BJ (cell line): ENCODE measurements at regions not wholly inside any gene's neighbourhood (a gene's known extent, or its start where the extent isn't known, plus 50 kb on each side); places are given as distances from the start of the nearest gene placed in this dataset.
"Not testable (repeated sequence)": the region's sequence is repeated elsewhere in the genome, so short reads cannot be mapped to it uniquely, and the experiment has no call there.

Experiments used
- CTCF ChIA-PET: fragments of 350-600 bp; formaldehyde crosslinking; extraction: SDS; loops from one replicate; lab custom pipeline; 2021; ENCODE audit warnings: antibody characterized with exemption, inconsistent platforms; lab: Yijun Ruan, JAX
- POLR2A ChIA-PET: fragments of 300-600 bp; sonication (Branson Sonifier 250); formaldehyde crosslinking; extraction: SDS; loops from one replicate; lab custom pipeline; 2021; ENCODE audit warnings: antibody characterized with exemption; lab: Charles Lee
- DNase-seq: peaks from one replicate; pipeline ENCODE4 v3.0.0-alpha.2; 2011; ENCODE audit warnings: low read depth
- H3K27me3 ChIP-seq: 2 replicates; pipeline ENCODE4 v1.6.0; 2011; ENCODE audit warnings: low read length; ENCODE audit not compliant: control insufficient read depth, insufficient read depth
- H3K36me3 ChIP-seq: 2 replicates; pipeline ENCODE4 v1.5.1; 2011; ENCODE audit warnings: low read length; ENCODE audit not compliant: control insufficient read depth, insufficient read depth
- H3K4me3 ChIP-seq: 2 replicates; pipeline ENCODE4 v1.5.1; 2011; ENCODE audit warnings: low read depth, mild to moderate bottlenecking, control low read depth, low read length
- TF ChIP-seq, protein P1 (sequence below): IDR thresholded peaks from 2 replicates; pipeline ENCODE4 v1.5.1; 2011; ENCODE audit warnings: low read depth, mild to moderate bottlenecking, control low read depth, inconsistent platforms, low read length, moderate library complexity; ENCODE audit not compliant: insufficient read depth

DNA sequence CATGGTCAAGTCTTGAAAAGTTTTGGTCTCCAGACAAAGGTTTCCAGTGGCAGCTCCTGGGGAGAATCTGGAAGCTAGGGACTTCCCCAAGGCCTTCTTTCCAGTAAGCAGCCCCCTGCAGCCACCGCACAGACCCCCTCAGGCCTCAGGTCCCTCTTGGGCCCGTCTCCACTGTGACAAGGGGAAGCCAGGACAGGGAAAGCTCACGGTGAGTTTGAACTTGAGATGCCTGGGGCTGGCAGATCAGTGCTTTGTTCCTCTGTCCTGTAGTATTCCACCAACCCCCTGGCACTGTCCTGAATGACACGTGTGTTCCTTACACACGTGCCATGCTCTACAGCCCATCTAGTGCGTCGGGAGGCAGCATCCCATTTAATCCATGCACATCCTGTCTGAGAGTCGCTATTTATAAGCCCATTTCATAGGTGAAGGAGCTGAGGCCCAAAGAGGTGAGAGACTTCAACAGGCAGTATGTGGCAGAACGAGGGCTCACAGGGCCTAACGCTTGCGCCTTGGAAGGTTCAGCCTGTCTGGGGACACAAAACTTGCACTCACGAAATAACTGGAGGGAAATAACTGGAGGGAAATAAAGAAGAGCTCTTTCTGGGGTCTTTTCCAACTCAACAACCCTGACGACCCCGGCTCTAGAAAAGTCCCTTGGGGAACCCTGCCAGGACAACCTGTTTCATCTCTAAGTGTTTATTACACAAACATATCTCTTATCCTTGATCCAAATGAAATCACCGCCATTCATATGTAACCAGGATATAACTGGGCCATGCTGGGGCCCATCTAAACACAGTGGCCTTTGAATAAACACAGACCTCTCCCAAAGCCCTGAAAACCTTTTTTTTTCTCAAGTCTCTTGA, 123.0 kb downstream of the BANF2 start:
- no peaks in the 10 kb centered on the region for H3K36me3 ChIP-seq
- no peak overlapping the region for H3K4me3 ChIP-seq
- H3K27me3 ChIP-seq = no peaks in the 10 kb centered on the region
- CTCF ChIA-PET = interaction anchor here (1.1 to 1.6 kb wide), 3 partner anchors 12 to 44 kb away, joined by 3 to 5 read pairs (median 4); no protein-coding TSS in a partner anchor
- POLR2A ChIA-PET = interaction anchor here (1.2 kb wide), 1 partner anchor 52 kb away, joined by 5 read pairs; no protein-coding TSS in a partner anchor
- TF ChIP-seq, protein P1, sequence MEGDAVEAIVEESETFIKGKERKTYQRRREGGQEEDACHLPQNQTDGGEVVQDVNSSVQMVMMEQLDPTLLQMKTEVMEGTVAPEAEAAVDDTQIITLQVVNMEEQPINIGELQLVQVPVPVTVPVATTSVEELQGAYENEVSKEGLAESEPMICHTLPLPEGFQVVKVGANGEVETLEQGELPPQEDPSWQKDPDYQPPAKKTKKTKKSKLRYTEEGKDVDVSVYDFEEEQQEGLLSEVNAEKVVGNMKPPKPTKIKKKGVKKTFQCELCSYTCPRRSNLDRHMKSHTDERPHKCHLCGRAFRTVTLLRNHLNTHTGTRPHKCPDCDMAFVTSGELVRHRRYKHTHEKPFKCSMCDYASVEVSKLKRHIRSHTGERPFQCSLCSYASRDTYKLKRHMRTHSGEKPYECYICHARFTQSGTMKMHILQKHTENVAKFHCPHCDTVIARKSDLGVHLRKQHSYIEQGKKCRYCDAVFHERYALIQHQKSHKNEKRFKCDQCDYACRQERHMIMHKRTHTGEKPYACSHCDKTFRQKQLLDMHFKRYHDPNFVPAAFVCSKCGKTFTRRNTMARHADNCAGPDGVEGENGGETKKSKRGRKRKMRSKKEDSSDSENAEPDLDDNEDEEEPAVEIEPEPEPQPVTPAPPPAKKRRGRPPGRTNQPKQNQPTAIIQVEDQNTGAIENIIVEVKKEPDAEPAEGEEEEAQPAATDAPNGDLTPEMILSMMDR = no peak
- no peak for DNase-seq

DNA sequence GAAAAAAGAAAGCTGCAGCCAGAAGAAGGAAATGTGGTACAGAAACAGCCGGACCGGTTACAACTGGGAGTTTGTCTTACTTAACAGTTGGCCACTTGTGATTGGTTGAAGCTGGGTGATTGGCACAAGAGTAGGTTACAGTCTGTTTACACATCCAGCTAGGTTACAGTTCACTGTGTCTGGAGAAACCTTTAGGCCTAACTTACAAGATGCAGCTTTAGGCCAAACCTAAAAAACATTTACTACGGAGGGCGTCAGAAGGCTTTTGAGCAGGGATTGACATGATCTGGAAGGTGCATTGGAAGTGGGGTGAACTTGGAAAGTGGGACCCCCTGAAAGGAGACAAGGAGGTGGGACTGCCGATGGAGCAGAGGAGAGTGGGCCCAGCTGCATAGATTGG, 122.3 kb downstream of the BANF2 start:
- CTCF ChIA-PET = interaction anchor here (0.6 to 1.5 kb wide), 5 partner anchors 12 to 52 kb away, joined by 3 to 5 read pairs (median 4); no protein-coding TSS in a partner anchor
- Histone ChIP-seq H3K4me3 (no peak overlapping the region), H3K27me3 (no peaks in the 10 kb centered on the region), H3K36me3 (no peaks in the 10 kb centered on the region)
- DNase-seq = no peak
- TF ChIP-seq, protein P1 = no peak
- POLR2A ChIA-PET = interaction anchor here (1.2 kb wide), 1 partner anchor 53 kb away, joined by 5 read pairs; no protein-coding TSS in a partner anchor

DNA sequence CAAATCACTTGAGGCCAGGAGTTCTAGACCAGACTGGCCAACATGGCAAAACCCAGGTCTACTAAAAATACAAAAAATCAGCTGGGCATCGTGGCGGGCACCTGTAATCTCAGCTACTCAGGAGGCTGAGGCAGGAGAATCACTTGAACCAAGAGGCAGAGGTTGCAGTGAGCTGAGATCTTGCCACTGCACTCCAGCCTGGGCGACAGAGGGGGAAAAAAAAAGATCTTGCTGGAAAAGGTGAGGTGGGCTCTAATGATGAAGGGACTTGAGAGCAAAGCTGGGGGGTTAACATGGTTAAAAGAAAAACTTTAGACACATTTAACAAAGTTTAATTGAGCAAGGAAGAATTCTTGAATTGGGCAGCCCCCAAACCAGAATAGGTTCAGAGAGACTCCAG, 121.8 kb downstream of the BANF2 start:
- DNase-seq, H3K27me3 ChIP-seq, H3K36me3 ChIP-seq, H3K4me3 ChIP-seq: not testable (repeated sequence)
- ChIA-PET CTCF (interaction anchor here (0.6 to 1.7 kb wide), 6 partner anchors 11 to 53 kb away, joined by 3 to 5 read pairs (median 4); no protein-coding TSS in a partner anchor), POLR2A (interaction anchor here (1.2 kb wide), 1 partner anchor 53 kb away, joined by 5 read pairs; no protein-coding TSS in a partner anchor)

DNA sequence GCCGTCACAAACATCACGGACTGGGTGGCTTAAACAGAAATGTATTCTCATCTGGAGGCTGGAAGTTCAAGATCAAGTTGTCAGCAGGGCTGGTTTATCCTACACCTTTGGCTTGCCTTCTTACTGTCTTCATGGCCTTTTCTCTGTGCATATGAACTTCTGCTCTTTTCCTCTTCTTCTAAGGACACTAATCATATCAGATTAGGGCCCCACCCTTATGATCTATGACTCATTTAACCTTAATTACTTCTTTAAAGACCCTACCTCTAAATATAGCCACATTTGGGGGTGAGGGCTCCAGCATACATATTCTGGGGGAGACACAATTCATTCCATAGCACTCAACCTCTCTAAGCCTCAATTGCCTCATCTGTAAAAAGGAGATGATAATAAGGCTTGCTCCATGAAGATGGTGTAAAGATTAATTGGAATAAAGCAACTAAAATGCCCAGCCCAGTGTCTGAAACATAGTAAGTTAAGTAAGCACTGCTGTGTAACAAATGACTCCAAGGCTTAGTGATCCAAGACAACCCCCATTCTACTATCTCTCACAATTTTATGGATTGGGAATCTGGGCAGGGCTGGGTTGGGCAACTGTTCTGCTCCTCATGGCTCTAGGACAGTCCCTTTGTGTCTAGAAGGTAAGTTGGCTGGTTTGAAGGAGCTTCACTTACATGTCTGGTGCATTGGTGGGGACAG, 119.8 kb downstream of the BANF2 start:
- TF ChIP-seq, protein P1 = no peak
- DNase-seq = no peak
- no peaks in the 10 kb centered on the region for H3K27me3 ChIP-seq
- H3K36me3 ChIP-seq = no peaks in the 10 kb centered on the region
- H3K4me3 ChIP-seq = no peak overlapping the region
- ChIA-PET CTCF (interaction anchor here (1.2 to 1.3 kb wide), 2 partner anchors 21 to 138 kb away, joined by 3 read pairs; no protein-coding TSS in a partner anchor), POLR2A (no interaction called here)

DNA sequence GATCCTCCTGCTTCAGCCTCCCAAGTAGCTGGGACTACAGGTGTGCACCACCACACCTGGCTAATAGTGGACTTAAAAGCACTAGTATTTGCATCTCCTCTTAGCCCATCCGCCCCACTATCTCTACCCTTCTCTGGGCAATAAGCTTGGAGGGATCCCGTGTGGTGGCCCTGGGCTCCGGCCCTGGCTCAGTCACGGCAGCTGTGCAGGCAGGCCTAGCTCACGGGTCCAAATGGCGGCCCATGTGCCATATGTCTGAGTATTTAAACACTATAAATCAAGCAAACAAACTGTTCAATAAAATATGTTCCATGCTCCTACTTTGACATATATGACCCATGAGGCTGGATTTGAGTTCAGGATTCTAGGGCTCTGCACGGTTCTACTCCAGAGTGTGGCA, 118.4 kb downstream of the BANF2 start:
- TF ChIP-seq, protein P1 = no peak

More for the DNA sequence above, 118.4 kb downstream of the BANF2 start:
- Histone ChIP-seq H3K27me3 (no peaks in the 10 kb centered on the region), H3K4me3 (no peak overlapping the region), H3K36me3 (no peaks in the 10 kb centered on the region)
- CTCF ChIA-PET = interaction anchor here (0.7 to 1.2 kb wide), 2 partner anchors 26 to 53 kb away, joined by 3 read pairs; no protein-coding TSS in a partner anchor
- no peak for DNase-seq
- POLR2A ChIA-PET = no interaction called here
